HCT116 (cell line): ENCODE measurements at regions not wholly inside any gene's neighbourhood (a gene's known extent, or its start where the extent isn't known, plus 50 kb on each side); places are given as distances from the start of the nearest gene placed in this dataset.

ENCODE experiments used
- ATAC-seq: fragments of 200-7000 bp; cut with Tn5 transposase; 2 replicates; pipeline ENCODE4 v1.9.1; 2020; ENCODE audit warnings: mild to moderate bottlenecking, moderate library complexity
- BruUV-seq: library from RNA; stranded (reverse); fragments of 400-500 nt; replicated peaks from 2 replicates; lab custom pipeline; 2021; lab: Mats Ljungman, UMichigan
- CTCF ChIA-PET: fragments of 300-600 bp; sonication (Branson Sonifier 250); formaldehyde crosslinking; loops from one replicate; lab custom pipeline; 2021; ENCODE audit warnings: antibody characterized with exemption; lab: Charles Lee
- POLR2A ChIA-PET: fragments of 300-600, 350-600 bp; sonication (Branson Sonifier 250); formaldehyde crosslinking; loops from one replicate; lab custom pipeline; 2021; ENCODE audit warnings: antibody characterized with exemption; lab: Charles Lee
- RAD21 ChIA-PET, 2 experiments: fragments of 300-600 bp; sonication (Branson Sonifier 250); formaldehyde crosslinking; loops; one replicate each; lab custom pipeline; 2023; ENCODE audit warnings: low total read pairs in 2 of 2; ENCODE audit not compliant: uncharacterized antibody in 2 of 2, unreplicated experiment in 2 of 2, low non-redundant PET in 1 of 2; lab: Charles Lee
- DNase-seq: peaks from one replicate; pipeline ENCODE4 v3.0.0-alpha.2; 2010; ENCODE audit warnings: low read depth, low spot score
- H2AFZ ChIP-seq: fragments of 200-600 bp; shearing (Covaris generic), sonication (generic); 2 replicates; pipeline ENCODE4 v1.6.1; 2017; ENCODE audit warnings: low read depth, mixed run types, mixed read lengths, antibody characterized with exemption, low read length; ENCODE audit not compliant: poor library complexity, severe bottlenecking
- H3K27ac ChIP-seq: 2 replicates; pipeline ENCODE4 v1.5.1; 2012; ENCODE audit warnings: low read depth, low read length
- H3K27me3 ChIP-seq: fragments of 200-600 bp; sonication (generic); 2 replicates; pipeline ENCODE4 v1.6.1; 2016; ENCODE audit warnings: mixed run types, low read length, mixed read lengths; ENCODE audit not compliant: insufficient read depth
- H3K36me3 ChIP-seq, 2 experiments: fragments of 200-500 bp in 1 of 2; fragments of 200-600 bp in 1 of 2; sonication (Bioruptor generic) in 1 of 2; sonication (generic) in 1 of 2; 2 replicates each; pipeline versions ENCODE4 v1.5.1 to v1.6.1; 2014 to 2016; ENCODE audit warnings: low read length in 2 of 2, inconsistent platforms in 1 of 2, mixed read lengths in 1 of 2, mixed run types in 1 of 2; ENCODE audit not compliant: insufficient read depth in 2 of 2, control insufficient read depth in 1 of 2
- H3K4me1 ChIP-seq, 2 experiments: fragments of 200-600 bp in 1 of 2; sonication (generic) in 1 of 2; 2 replicates each; pipeline versions ENCODE4 v1.5.1 to v1.6.1; 2012 to 2017; ENCODE audit warnings: low read length in 2 of 2, inconsistent platforms in 1 of 2, mild to moderate bottlenecking in 1 of 2, mixed read lengths in 1 of 2, mixed run types in 1 of 2, moderate library complexity in 1 of 2; ENCODE audit not compliant: insufficient read depth in 2 of 2, control insufficient read depth in 1 of 2
- H3K4me2 ChIP-seq: fragments of 200-600 bp; sonication (generic); 2 replicates; pipeline ENCODE4 v1.6.1; 2017; ENCODE audit warnings: mixed run types, low read length, mixed read lengths
- H3K4me3 ChIP-seq, 2 experiments: fragments of 200-600 bp in 1 of 2; sonication (generic) in 1 of 2; replicated peaks in 1 of 2; 2 replicates each; pipeline ENCODE4 v1.5.1; 2011 to 2016; ENCODE audit warnings: low read length in 2 of 2, control low read depth in 1 of 2, low read depth in 1 of 2, mild to moderate bottlenecking in 1 of 2, mixed read lengths in 1 of 2, mixed run types in 1 of 2
- H3K79me2 ChIP-seq: fragments of 200-600 bp; sonication (generic); 2 replicates; pipeline ENCODE4 v1.6.1; 2017; ENCODE audit warnings: mild to moderate bottlenecking, mixed run types, low read length, moderate library complexity, mixed read lengths; ENCODE audit not compliant: insufficient read depth
- H3K9ac ChIP-seq: fragments of 200-600 bp; sonication (generic); 2 replicates; pipeline ENCODE4 v1.6.1; 2016; ENCODE audit warnings: low read length, mixed read lengths
- H3K9me2 ChIP-seq: fragments of 200-600 bp; sonication (generic), shearing (Covaris generic); 2 replicates; pipeline ENCODE4 v1.6.1; 2017; ENCODE audit warnings: mixed run types, mild to moderate bottlenecking, moderate library complexity; ENCODE audit not compliant: insufficient read depth
- H3K9me3 ChIP-seq, 2 experiments: fragments of 200-500 bp in 1 of 2; fragments of 200-600 bp in 1 of 2; sonication (Bioruptor generic) in 1 of 2; sonication (generic) in 1 of 2; 2 replicates each; pipeline ENCODE4 v1.6.1; 2014 to 2017; ENCODE audit warnings: low read length in 2 of 2, mixed read lengths in 2 of 2, inconsistent platforms in 1 of 2, low read depth in 1 of 2, mild to moderate bottlenecking in 1 of 2, mixed run types in 1 of 2, moderate library complexity in 1 of 2; ENCODE audit not compliant: control insufficient read depth in 1 of 2, insufficient read depth in 1 of 2
- H4K20me1 ChIP-seq: fragments of 200-600 bp; sonication (generic), shearing (Covaris generic); 2 replicates; pipeline ENCODE4 v1.6.1; 2017; ENCODE audit warnings: mixed run types, mild to moderate bottlenecking, moderate library complexity; ENCODE audit not compliant: insufficient read depth
- CBX3 ChIP-seq: IDR thresholded peaks from 2 replicates; pipeline ENCODE4 v1.6.1; 2012; ENCODE audit warnings: low read depth
- CEBPB ChIP-seq: IDR thresholded peaks from 2 replicates; pipeline ENCODE4 v1.6.1; 2012; ENCODE audit warnings: low read depth
- EGR1 ChIP-seq: IDR thresholded peaks from 2 replicates; pipeline ENCODE4 v1.6.1; 2012; ENCODE audit warnings: low read depth
- EZH2 ChIP-seq: fragments of 200-600 bp; sonication (generic); IDR thresholded peaks from 2 replicates; pipeline ENCODE4 v1.6.1; 2017; ENCODE audit warnings: antibody characterized with exemption, mixed run types
- EZH2phosphoT487 ChIP-seq: fragments of 200-600 bp; IDR thresholded peaks from 2 replicates; pipeline ENCODE4 v1.6.1; 2018; ENCODE audit warnings: antibody characterized with exemption, borderline replicate concordance
- FOSL1 ChIP-seq: IDR thresholded peaks from 2 replicates; pipeline ENCODE4 v1.6.1; 2012; ENCODE audit warnings: low read depth
- JUND ChIP-seq: IDR thresholded peaks from 2 replicates; pipeline ENCODE4 v1.6.1; 2012
- POLR2A ChIP-seq: IDR thresholded peaks from 2 replicates; pipeline ENCODE4 v1.7.0; 2011; ENCODE audit warnings: borderline replicate concordance; ENCODE audit not compliant: insufficient read depth, insufficient read length; ENCODE audit errors: extremely low read depth
- RAD21 ChIP-seq: IDR thresholded peaks from 2 replicates; pipeline ENCODE4 v1.6.1; 2012; ENCODE audit warnings: low read depth, mild to moderate bottlenecking
- SIN3A ChIP-seq: IDR thresholded peaks from 2 replicates; pipeline ENCODE4 v1.6.1; 2012; ENCODE audit warnings: low read depth
- SP1 ChIP-seq: IDR thresholded peaks from 2 replicates; pipeline ENCODE4 v1.6.1; 2012; ENCODE audit warnings: low read depth
- SRF ChIP-seq: IDR thresholded peaks from 2 replicates; pipeline ENCODE4 v1.6.1; 2012; ENCODE audit warnings: low read depth
- TCF7L2 ChIP-seq: IDR thresholded peaks from 2 replicates; pipeline ENCODE4 v1.7.0; 2011; ENCODE audit warnings: borderline replicate concordance, inconsistent platforms; ENCODE audit not compliant: insufficient read depth, insufficient read length; ENCODE audit errors: extremely low read depth
- YY1 ChIP-seq: IDR thresholded peaks from 2 replicates; pipeline ENCODE4 v1.6.1; 2011; ENCODE audit warnings: low read length, low read depth, moderate library complexity, mild to moderate bottlenecking; ENCODE audit not compliant: insufficient replicate concordance; ENCODE audit errors: extremely low read depth
- ZFX ChIP-seq: fragments of 450-650 bp; IDR thresholded peaks from 2 replicates; pipeline ENCODE4 v1.6.1; 2017
- intact Hi-C: fragments of 100-400 bp; cut with micrococcal nuclease; formaldehyde crosslinking; loops from 2 replicates; pipeline ENCODE4 v1.10.0; 2022
- TF ChIP-seq, protein P1 (sequence below): IDR thresholded peaks from 2 replicates; pipeline ENCODE4 v1.6.1; 2011; ENCODE audit warnings: mild to moderate bottlenecking, low read length, moderate library complexity; ENCODE audit not compliant: insufficient replicate concordance; ENCODE audit errors: extremely low read depth
- TF ChIP-seq, protein P2 (sequence below): IDR thresholded peaks from 2 replicates; pipeline ENCODE4 v1.6.1; 2012
- TF ChIP-seq, protein P3 (sequence below): IDR thresholded peaks from 2 replicates; pipeline ENCODE4 v1.6.1; 2012; ENCODE audit warnings: low read depth
- TF ChIP-seq, protein P4 (sequence below), 3 experiments: fragments of 200-600 bp in 1 of 3; sonication (generic) in 1 of 3; IDR thresholded peaks in 2 of 3; conservative IDR thresholded peaks in 1 of 3; 2 replicates each; pipeline ENCODE4 v1.5.1; 2012 to 2017; ENCODE audit warnings: low read depth in 2 of 3, low read length in 2 of 3, antibody characterized with exemption in 1 of 3, borderline replicate concordance in 1 of 3, control low read depth in 1 of 3, mild to moderate bottlenecking in 1 of 3, mixed read lengths in 1 of 3, mixed run types in 1 of 3, moderate library complexity in 1 of 3; ENCODE audit not compliant: insufficient read depth in 1 of 3

DNA sequence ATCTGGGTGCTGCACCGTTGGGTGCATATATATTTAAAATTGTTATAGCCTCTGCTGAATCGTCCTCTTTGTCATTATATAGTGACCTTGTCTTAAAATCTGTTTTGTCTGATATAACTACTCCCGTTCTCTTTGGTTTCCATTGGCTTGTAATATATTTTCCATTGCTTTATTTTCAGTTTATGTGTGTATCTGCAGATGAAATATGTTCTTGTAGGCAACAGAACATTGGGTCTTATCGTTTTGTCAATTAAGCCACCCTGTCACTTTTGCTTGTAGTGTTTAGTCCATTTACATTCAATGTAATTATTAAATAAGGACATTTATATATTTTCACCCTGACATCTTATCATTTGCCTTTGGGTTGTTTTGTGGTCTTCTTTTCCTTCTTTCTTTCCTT lies 933.9 kb downstream of the EPHA7 start:
- H4K20me1 ChIP-seq: no peaks in the 10 kb centered on the region
- BruUV-seq: no TSS peak
- H3K4me1 ChIP-seq: no peaks in the 10 kb centered on the region
- RAD21 ChIA-PET: no interaction called here
- no peak overlapping the region for H3K9ac ChIP-seq
- no peak for ATAC-seq
- no peaks in the 10 kb centered on the region for H3K9me2 ChIP-seq
- peaks cover 5 to 13% of the 10 kb centered on the region in 2 experiments; a peak in 3 of 4 replicates for H3K9me3 ChIP-seq
- H2AFZ ChIP-seq: no peak overlapping the region
- TF ChIP-seq SIN3A: no peak
- no peak for TF ChIP-seq ZFX
- no peak for TF ChIP-seq POLR2A
- no peak for TF ChIP-seq CBX3
- TF ChIP-seq, protein P1, sequence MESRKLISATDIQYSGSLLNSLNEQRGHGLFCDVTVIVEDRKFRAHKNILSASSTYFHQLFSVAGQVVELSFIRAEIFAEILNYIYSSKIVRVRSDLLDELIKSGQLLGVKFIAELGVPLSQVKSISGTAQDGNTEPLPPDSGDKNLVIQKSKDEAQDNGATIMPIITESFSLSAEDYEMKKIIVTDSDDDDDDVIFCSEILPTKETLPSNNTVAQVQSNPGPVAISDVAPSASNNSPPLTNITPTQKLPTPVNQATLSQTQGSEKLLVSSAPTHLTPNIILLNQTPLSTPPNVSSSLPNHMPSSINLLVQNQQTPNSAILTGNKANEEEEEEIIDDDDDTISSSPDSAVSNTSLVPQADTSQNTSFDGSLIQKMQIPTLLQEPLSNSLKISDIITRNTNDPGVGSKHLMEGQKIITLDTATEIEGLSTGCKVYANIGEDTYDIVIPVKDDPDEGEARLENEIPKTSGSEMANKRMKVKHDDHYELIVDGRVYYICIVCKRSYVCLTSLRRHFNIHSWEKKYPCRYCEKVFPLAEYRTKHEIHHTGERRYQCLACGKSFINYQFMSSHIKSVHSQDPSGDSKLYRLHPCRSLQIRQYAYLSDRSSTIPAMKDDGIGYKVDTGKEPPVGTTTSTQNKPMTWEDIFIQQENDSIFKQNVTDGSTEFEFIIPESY: no peak
- TF ChIP-seq YY1: no peak
- TF ChIP-seq EGR1: no peak
- TF ChIP-seq FOSL1: no peak
- TF ChIP-seq EZH2phosphoT487: no peak
- TF ChIP-seq SRF: no peak
- TF ChIP-seq, protein P2, sequence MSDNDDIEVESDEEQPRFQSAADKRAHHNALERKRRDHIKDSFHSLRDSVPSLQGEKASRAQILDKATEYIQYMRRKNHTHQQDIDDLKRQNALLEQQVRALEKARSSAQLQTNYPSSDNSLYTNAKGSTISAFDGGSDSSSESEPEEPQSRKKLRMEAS: no peak
- no peak for TF ChIP-seq TCF7L2
- TF ChIP-seq, protein P3, sequence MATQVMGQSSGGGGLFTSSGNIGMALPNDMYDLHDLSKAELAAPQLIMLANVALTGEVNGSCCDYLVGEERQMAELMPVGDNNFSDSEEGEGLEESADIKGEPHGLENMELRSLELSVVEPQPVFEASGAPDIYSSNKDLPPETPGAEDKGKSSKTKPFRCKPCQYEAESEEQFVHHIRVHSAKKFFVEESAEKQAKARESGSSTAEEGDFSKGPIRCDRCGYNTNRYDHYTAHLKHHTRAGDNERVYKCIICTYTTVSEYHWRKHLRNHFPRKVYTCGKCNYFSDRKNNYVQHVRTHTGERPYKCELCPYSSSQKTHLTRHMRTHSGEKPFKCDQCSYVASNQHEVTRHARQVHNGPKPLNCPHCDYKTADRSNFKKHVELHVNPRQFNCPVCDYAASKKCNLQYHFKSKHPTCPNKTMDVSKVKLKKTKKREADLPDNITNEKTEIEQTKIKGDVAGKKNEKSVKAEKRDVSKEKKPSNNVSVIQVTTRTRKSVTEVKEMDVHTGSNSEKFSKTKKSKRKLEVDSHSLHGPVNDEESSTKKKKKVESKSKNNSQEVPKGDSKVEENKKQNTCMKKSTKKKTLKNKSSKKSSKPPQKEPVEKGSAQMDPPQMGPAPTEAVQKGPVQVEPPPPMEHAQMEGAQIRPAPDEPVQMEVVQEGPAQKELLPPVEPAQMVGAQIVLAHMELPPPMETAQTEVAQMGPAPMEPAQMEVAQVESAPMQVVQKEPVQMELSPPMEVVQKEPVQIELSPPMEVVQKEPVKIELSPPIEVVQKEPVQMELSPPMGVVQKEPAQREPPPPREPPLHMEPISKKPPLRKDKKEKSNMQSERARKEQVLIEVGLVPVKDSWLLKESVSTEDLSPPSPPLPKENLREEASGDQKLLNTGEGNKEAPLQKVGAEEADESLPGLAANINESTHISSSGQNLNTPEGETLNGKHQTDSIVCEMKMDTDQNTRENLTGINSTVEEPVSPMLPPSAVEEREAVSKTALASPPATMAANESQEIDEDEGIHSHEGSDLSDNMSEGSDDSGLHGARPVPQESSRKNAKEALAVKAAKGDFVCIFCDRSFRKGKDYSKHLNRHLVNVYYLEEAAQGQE: no peak
- no peak for TF ChIP-seq EZH2
- TF ChIP-seq RAD21: no peak
- TF ChIP-seq CEBPB: no peak
- TF ChIP-seq, protein P4, sequence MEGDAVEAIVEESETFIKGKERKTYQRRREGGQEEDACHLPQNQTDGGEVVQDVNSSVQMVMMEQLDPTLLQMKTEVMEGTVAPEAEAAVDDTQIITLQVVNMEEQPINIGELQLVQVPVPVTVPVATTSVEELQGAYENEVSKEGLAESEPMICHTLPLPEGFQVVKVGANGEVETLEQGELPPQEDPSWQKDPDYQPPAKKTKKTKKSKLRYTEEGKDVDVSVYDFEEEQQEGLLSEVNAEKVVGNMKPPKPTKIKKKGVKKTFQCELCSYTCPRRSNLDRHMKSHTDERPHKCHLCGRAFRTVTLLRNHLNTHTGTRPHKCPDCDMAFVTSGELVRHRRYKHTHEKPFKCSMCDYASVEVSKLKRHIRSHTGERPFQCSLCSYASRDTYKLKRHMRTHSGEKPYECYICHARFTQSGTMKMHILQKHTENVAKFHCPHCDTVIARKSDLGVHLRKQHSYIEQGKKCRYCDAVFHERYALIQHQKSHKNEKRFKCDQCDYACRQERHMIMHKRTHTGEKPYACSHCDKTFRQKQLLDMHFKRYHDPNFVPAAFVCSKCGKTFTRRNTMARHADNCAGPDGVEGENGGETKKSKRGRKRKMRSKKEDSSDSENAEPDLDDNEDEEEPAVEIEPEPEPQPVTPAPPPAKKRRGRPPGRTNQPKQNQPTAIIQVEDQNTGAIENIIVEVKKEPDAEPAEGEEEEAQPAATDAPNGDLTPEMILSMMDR (IDR thresholded peaks at IDR 0.05 in 2 of 3, conservative IDR thresholded peaks at IDR 0.05 in 1 of 3; ENCODE audit: borderline replicate concordance in 1 of 3, insufficient read depth in 1 of 3, low read depth in 2 of 3, low read length in 2 of 3): no peak
- no peak for TF ChIP-seq SP1
- TF ChIP-seq JUND: no peak
- TF ChIP-seq, all 23 proteins: peak for 0
- no peak overlapping the region for H3K4me2 ChIP-seq
- ChIA-PET CTCF (no interaction called here), POLR2A (no interaction called here)
- H3K36me3 ChIP-seq: no peaks in the 10 kb centered on the region
- H3K4me3 ChIP-seq: no peak overlapping the region
- H3K27me3 ChIP-seq: no peaks in the 10 kb centered on the region
- no peaks in the 10 kb centered on the region for H3K79me2 ChIP-seq
- no peak overlapping the region for H3K27ac ChIP-seq
- no peak for DNase-seq
- intact Hi-C loops: no loop called here
